IPS-NIHi11 (cell line): ENCODE measurements at regions not wholly inside any gene's neighbourhood (a gene's known extent, or its start where the extent isn't known, plus 50 kb on each side); places are given as distances from the start of the nearest gene placed in this dataset.
"Not testable (repeated sequence)": the region's sequence is repeated elsewhere in the genome, so short reads cannot be mapped to it uniquely, and the experiment has no call there.

Experiments
- DNase-seq: peaks from one replicate; pipeline ENCODE4 v3.0.0; 2012; ENCODE audit warnings: mixed read lengths, low spot score

- no peak for DNase-seq
Measured at GRCh38 chr4:53866055-53866454, 198.3 kb downstream of the CHIC2 start.

GRCh38 chr4:53865054-53865453, 199.4 kb downstream of the CHIC2 start:
- DNase-seq = no peak

- DNase-seq = no peak
Measured at GRCh38 chr4:53863736-53864365, 200.6 kb downstream of the CHIC2 start.

GRCh38 chr4:53863158-53863557, 201.2 kb downstream of the CHIC2 start:
- DNase-seq = no peak

- no peak for DNase-seq
Measured at GRCh38 chr4:53861856-53862610, 202.4 kb downstream of the CHIC2 start.

GRCh38 chr4:53859305-53859704, 205.1 kb downstream of the CHIC2 start:
- no peak for DNase-seq

GRCh38 chr4:53858744-53859143, 205.7 kb downstream of the CHIC2 start:
- no peak for DNase-seq

- DNase-seq = no peak
Measured at GRCh38 chr4:53855581-53856250, 208.7 kb downstream of the CHIC2 start.

GRCh38 chr4:53854991-53855568, 209.3 kb downstream of the CHIC2 start:
- DNase-seq = no peak

GRCh38 chr4:53852343-53852742, 212.1 kb downstream of the CHIC2 start:
- no peak for DNase-seq

GRCh38 chr4:53847965-53848364, 216.4 kb downstream of the CHIC2 start:
- no peak for DNase-seq

GRCh38 chr4:53844551-53844950, 219.9 kb downstream of the CHIC2 start:
- DNase-seq = no peak

- no peak for DNase-seq
Measured at GRCh38 chr4:53844133-53844532, 220.3 kb downstream of the CHIC2 start.

- no peak for DNase-seq
Measured at GRCh38 chr4:53841711-53842110, 222.7 kb downstream of the CHIC2 start.

- no peak for DNase-seq
Measured at GRCh38 chr4:53840643-53841042, 223.8 kb downstream of the CHIC2 start.

GRCh38 chr4:53833302-53834003, 231.0 kb downstream of the CHIC2 start:
- DNase-seq = not testable (repeated sequence)

- no peak for DNase-seq
Measured at GRCh38 chr4:53832549-53832948, 231.9 kb downstream of the CHIC2 start.

- no peak for DNase-seq
Measured at GRCh38 chr4:53830511-53830910, 233.9 kb downstream of the CHIC2 start.

GRCh38 chr4:53821179-53821851, 230.0 kb upstream of the LNX1 start:
- DNase-seq = no peak

- no peak for DNase-seq
Measured at GRCh38 chr4:53818104-53818503, 226.8 kb upstream of the LNX1 start.

- DNase-seq = no peak
Measured at GRCh38 chr4:53816561-53816960, 225.3 kb upstream of the LNX1 start.

GRCh38 chr4:53815281-53815680, 224.0 kb upstream of the LNX1 start:
- no peak for DNase-seq
